ENCODE measurements at regions not wholly inside any gene's neighbourhood (a gene's known extent, or its start where the extent isn't known, plus 50 kb on each side); places are given as distances from the start of the nearest gene placed in this dataset.

DNA sequence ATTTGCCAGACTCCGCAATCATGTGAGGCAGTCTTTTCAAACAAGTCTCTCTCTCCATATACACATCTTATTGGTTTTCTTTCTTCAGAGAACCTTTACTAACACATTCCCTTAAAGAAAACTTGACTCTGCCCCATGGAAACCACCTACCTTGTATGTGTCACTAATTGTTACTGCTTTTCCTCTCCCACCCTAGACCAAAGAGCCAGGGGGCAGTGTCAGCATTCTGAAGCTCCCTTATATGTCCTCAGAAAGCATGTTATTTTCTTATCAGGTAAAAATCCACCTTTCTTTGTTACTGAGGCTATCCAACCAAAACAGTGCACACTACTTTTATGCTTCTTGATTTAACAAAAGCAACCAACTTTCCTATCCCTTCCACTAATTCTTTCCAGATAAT is 98.9 kb upstream of the SLC5A9 start:
- no peak for DNase-seq
- TF ChIP-seq CTCF (IDR thresholded peaks at IDR 0.05): no peak
- TF ChIP-seq POLR2A (IDR thresholded peaks at IDR 0.05): no peak
- no peak for TF ChIP-seq POLR2AphosphoS5 (IDR thresholded peaks at IDR 0.05)
- TF ChIP-seq EP300 (IDR thresholded peaks at IDR 0.05): no peak
- ATAC-seq (ENCODE audit: low FRiP score in 2 of 2): no peak
- no peaks in the 10 kb centered on the region for H3K36me3 ChIP-seq
- H3K27me3 ChIP-seq: no peaks in the 10 kb centered on the region
- no peaks in the 10 kb centered on the region for H3K9me3 ChIP-seq
- no peak overlapping the region for H3K27ac ChIP-seq
- no peak overlapping the region for H3K4me3 ChIP-seq
- WGBS, 2 donors: 94 to 100% methylated on average over 1 of the region's 1 CpG
- H3K4me1 ChIP-seq: no peaks in the 10 kb centered on the region

GRCh38 chr1:48121955-48122354 is 100.6 kb upstream of the SLC5A9 start:
- no peak for DNase-seq
- no peak for ATAC-seq (ENCODE audit: low FRiP score in 2 of 2)
- H3K4me3 ChIP-seq: no peak overlapping the region
- no peak for TF ChIP-seq EP300 (IDR thresholded peaks at IDR 0.05)
- TF ChIP-seq POLR2A (IDR thresholded peaks at IDR 0.05): no peak
- no peak for TF ChIP-seq CTCF (IDR thresholded peaks at IDR 0.05)
- no peak for TF ChIP-seq POLR2AphosphoS5 (IDR thresholded peaks at IDR 0.05)
- no peaks in the 10 kb centered on the region for H3K9me3 ChIP-seq
- 60 to 62% methylated on average over 4 of the region's 4 CpGs for WGBS, 2 donors
- no peaks in the 10 kb centered on the region for H3K4me1 ChIP-seq
- no peaks in the 10 kb centered on the region for H3K36me3 ChIP-seq
- H3K27ac ChIP-seq: no peak overlapping the region
- no peaks in the 10 kb centered on the region for H3K27me3 ChIP-seq

DNA sequence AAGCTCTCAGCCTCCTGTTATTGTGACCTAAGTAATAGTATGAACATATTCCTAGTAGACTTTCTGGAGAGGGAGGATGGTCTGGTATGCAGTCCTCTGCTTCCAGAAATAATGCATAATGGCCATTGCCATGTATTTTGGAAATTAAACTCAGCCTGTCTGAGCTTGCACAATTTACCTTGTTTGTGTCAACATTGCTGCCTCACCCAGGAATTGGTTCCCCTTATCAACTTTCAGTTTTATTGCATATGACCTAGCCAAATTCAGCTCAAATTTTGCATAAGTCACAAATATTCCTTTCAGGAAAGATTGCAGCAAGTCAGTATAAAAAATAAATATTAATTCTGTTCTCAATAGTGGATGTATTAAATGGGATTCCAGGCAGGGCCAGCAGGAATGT is 101.9 kb upstream of the SLC5A9 start:
- DNase-seq (no peak), ATAC-seq (ENCODE audit: low FRiP score in 2 of 2) (no peak)
- no peaks in the 10 kb centered on the region for H3K36me3 ChIP-seq
- H3K27me3 ChIP-seq: no peaks in the 10 kb centered on the region
- no peaks in the 10 kb centered on the region for H3K4me1 ChIP-seq
- H3K4me3 ChIP-seq: no peak overlapping the region
- no peak for TF ChIP-seq POLR2A (IDR thresholded peaks at IDR 0.05)
- TF ChIP-seq EP300 (IDR thresholded peaks at IDR 0.05): no peak
- TF ChIP-seq POLR2AphosphoS5 (IDR thresholded peaks at IDR 0.05): no peak
- no peak for TF ChIP-seq CTCF (IDR thresholded peaks at IDR 0.05)
- no peak overlapping the region for H3K27ac ChIP-seq
- no peaks in the 10 kb centered on the region for H3K9me3 ChIP-seq

GRCh38 chr1:48115835-48116234 is 106.7 kb upstream of the SLC5A9 start:
- Histone ChIP-seq H3K4me1 (no peaks in the 10 kb centered on the region), H3K27me3 (no peaks in the 10 kb centered on the region), H3K27ac (no peak overlapping the region), H3K36me3 (no peaks in the 10 kb centered on the region), H3K4me3 (no peak overlapping the region), H3K9me3 (no peaks in the 10 kb centered on the region)
- DNase-seq (no peak), ATAC-seq (ENCODE audit: low FRiP score in 2 of 2) (no peak)
- TF ChIP-seq EP300 (IDR thresholded peaks at IDR 0.05) (no peak), POLR2A (IDR thresholded peaks at IDR 0.05) (no peak), POLR2AphosphoS5 (IDR thresholded peaks at IDR 0.05) (no peak), CTCF (IDR thresholded peaks at IDR 0.05) (no peak)

DNA sequence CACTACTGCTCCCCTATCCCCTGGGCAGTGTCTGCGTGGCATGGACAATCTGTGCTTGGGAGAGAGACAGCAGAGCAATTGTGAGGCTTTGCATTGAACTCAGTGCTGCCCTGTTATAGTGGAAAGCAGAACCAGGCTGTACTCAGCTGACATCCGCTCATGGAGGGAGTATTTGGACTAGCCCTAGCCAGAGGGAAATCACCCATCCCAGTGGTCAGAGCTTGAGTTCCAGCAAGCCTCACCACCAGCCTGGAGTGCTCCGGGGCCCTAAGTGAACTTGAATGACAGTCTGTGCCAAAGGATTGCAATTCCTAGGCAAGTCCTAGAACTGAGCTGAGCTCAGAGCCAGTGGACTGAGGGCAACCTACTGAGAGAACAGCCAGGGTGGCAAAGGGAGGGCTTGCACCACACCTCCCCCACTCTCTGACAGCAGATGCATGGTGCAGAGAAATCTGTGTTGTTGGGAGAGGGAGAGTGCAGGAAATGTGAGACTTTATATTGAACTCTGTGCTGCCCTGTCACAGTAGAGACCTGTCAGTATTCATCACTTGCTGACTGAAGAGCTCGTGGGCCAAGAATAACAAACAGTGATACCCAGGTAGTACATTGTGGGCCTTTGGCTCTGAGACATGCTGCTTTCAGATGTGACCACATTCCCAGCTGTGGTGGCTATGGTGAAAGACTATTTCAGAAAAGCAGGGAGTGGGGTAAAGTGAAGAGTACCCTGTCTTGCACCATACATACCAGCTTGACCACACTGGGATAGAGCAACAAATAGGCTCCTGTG is 107.7 kb upstream of the SLC5A9 start:
- H3K4me3 ChIP-seq: no peak overlapping the region
- WGBS, 2 donors: 70 to 79% methylated on average over 4 of the region's 4 CpGs
- no peak for TF ChIP-seq POLR2A (IDR thresholded peaks at IDR 0.05)
- TF ChIP-seq CTCF (IDR thresholded peaks at IDR 0.05): no peak
- no peak for TF ChIP-seq POLR2AphosphoS5 (IDR thresholded peaks at IDR 0.05)
- no peak for TF ChIP-seq EP300 (IDR thresholded peaks at IDR 0.05)
- H3K4me1 ChIP-seq: no peaks in the 10 kb centered on the region
- DNase-seq (no peak), ATAC-seq (ENCODE audit: low FRiP score in 2 of 2) (peak in 1 of 2 donors; percentile 34)
- H3K9me3 ChIP-seq: no peaks in the 10 kb centered on the region
- H3K27me3 ChIP-seq: no peaks in the 10 kb centered on the region
- no peaks in the 10 kb centered on the region for H3K36me3 ChIP-seq
- H3K27ac ChIP-seq: no peak overlapping the region

All from upper lobe of left lung (tissue), 6 donors.